Parathyroid adenoma (tissue), 2 donors: ENCODE measurements at regions not wholly inside any gene's neighbourhood (a gene's known extent, or its start where the extent isn't known, plus 50 kb on each side); places are given as distances from the start of the nearest gene placed in this dataset.

Experiments
- H2AFZ ChIP-seq: fragments of 300-600 bp; sonication (generic); one replicate; pipeline ENCODE4 v1.7.0; 2017; ENCODE audit warnings: antibody characterized with exemption, mild to moderate bottlenecking
- H3K27ac ChIP-seq: fragments of 300-600 bp; sonication (generic); one replicate; pipeline ENCODE4 v1.7.0; 2017
- H3K27me3 ChIP-seq: fragments of 300-600 bp; sonication (generic); one replicate; pipeline ENCODE4 v1.7.0; 2017; ENCODE audit warnings: low read length; ENCODE audit not compliant: control insufficient read depth, insufficient read depth
- H3K36me3 ChIP-seq: fragments of 300-600 bp; sonication (generic); one replicate; pipeline ENCODE4 v1.7.0; 2017; ENCODE audit warnings: low read length; ENCODE audit not compliant: control insufficient read depth, insufficient read depth
- H3K4me1 ChIP-seq: fragments of 300-600 bp; sonication (generic); one replicate; pipeline ENCODE4 v1.7.0; 2017; ENCODE audit warnings: control low read depth
- H3K4me2 ChIP-seq: fragments of 300-600 bp; sonication (generic); one replicate; pipeline ENCODE4 v1.7.0; 2017; ENCODE audit warnings: low read length
- H3K4me3 ChIP-seq: fragments of 300-600 bp; sonication (generic); one replicate; pipeline ENCODE4 v1.7.0; 2017; ENCODE audit warnings: low read depth, low read length
- H3K79me2 ChIP-seq: fragments of 300-600 bp; sonication (generic); one replicate; pipeline ENCODE4 v1.7.0; 2017; ENCODE audit warnings: control low read depth
- H3K9ac ChIP-seq: fragments of 300-600 bp; sonication (generic); one replicate; pipeline ENCODE4 v1.7.0; 2017; ENCODE audit warnings: mild to moderate bottlenecking
- H3K9me3 ChIP-seq: fragments of 300-600 bp; sonication (generic); one replicate; pipeline ENCODE4 v1.7.0; 2017; ENCODE audit warnings: low read length; ENCODE audit not compliant: control insufficient read depth
- TF ChIP-seq, protein P1 (sequence below): fragments of 300-600 bp; sonication (generic); IDR thresholded peaks from one replicate; pipeline ENCODE4 v1.7.0; 2017; ENCODE audit warnings: antibody characterized with exemption, mild to moderate bottlenecking
- donor health status: primary hyperparathyroidism.

GRCh38 chr3:101158374-101158773 lies 162.0 kb downstream of the IMPG2 start:
- no peak overlapping the region for H3K9ac ChIP-seq
- no peak overlapping the region for H2AFZ ChIP-seq
- H3K9me3 ChIP-seq = no peaks in the 10 kb centered on the region
- TF ChIP-seq, protein P1, sequence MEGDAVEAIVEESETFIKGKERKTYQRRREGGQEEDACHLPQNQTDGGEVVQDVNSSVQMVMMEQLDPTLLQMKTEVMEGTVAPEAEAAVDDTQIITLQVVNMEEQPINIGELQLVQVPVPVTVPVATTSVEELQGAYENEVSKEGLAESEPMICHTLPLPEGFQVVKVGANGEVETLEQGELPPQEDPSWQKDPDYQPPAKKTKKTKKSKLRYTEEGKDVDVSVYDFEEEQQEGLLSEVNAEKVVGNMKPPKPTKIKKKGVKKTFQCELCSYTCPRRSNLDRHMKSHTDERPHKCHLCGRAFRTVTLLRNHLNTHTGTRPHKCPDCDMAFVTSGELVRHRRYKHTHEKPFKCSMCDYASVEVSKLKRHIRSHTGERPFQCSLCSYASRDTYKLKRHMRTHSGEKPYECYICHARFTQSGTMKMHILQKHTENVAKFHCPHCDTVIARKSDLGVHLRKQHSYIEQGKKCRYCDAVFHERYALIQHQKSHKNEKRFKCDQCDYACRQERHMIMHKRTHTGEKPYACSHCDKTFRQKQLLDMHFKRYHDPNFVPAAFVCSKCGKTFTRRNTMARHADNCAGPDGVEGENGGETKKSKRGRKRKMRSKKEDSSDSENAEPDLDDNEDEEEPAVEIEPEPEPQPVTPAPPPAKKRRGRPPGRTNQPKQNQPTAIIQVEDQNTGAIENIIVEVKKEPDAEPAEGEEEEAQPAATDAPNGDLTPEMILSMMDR = no peak
- H3K36me3 ChIP-seq = no peaks in the 10 kb centered on the region
- H3K79me2 ChIP-seq = no peaks in the 10 kb centered on the region
- no peaks in the 10 kb centered on the region for H3K27me3 ChIP-seq
- H3K4me2 ChIP-seq = no peak overlapping the region
- H3K4me1 ChIP-seq = no peaks in the 10 kb centered on the region
- H3K27ac ChIP-seq = no peak overlapping the region
- no peak overlapping the region for H3K4me3 ChIP-seq

GRCh38 chr3:101156787-101157345 lies 163.5 kb downstream of the IMPG2 start:
- H3K79me2 ChIP-seq = no peaks in the 10 kb centered on the region
- no peak overlapping the region for H3K9ac ChIP-seq
- H3K4me3 ChIP-seq = no peak overlapping the region
- H3K27me3 ChIP-seq = no peaks in the 10 kb centered on the region
- no peak overlapping the region for H3K4me2 ChIP-seq
- H3K27ac ChIP-seq = no peak overlapping the region
- H2AFZ ChIP-seq = no peak overlapping the region
- no peaks in the 10 kb centered on the region for H3K9me3 ChIP-seq
- no peaks in the 10 kb centered on the region for H3K36me3 ChIP-seq
- H3K4me1 ChIP-seq = no peaks in the 10 kb centered on the region
- TF ChIP-seq, protein P1 = no peak

DNA sequence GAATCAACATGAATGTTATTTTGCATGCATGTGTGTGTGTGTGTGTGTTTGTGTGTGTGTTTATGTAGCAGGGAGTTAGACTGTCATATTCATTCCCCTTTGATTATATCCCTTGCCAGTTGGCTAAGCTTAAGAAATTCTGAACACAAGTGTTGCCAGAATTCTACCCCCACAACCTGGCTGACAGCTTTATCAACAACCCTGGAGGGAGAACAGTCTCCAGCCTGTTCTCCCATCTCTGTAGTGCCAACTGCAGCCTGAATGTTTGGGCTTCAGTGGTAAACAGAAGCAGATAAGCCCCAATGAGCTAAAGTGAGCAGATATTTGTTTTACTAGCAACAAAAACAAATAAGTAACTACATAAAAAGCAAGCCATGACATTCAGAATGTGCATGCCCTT lies 162.6 kb upstream of the ABI3BP start:
- Histone ChIP-seq H3K9ac (no peak overlapping the region), H3K4me3 (no peak overlapping the region), H3K4me2 (no peak overlapping the region), H3K9me3 (no peaks in the 10 kb centered on the region), H3K27me3 (no peaks in the 10 kb centered on the region), H3K27ac (no peak overlapping the region), H2AFZ (no peak overlapping the region), H3K36me3 (no peaks in the 10 kb centered on the region), H3K4me1 (no peaks in the 10 kb centered on the region), H3K79me2 (no peaks in the 10 kb centered on the region)
- TF ChIP-seq, protein P1 = no peak

- H3K79me2 ChIP-seq = no peaks in the 10 kb centered on the region
- TF ChIP-seq, protein P1 = no peak
- H3K4me3 ChIP-seq = no peak overlapping the region
- H3K27me3 ChIP-seq = no peaks in the 10 kb centered on the region
- no peaks in the 10 kb centered on the region for H3K9me3 ChIP-seq
- H3K9ac ChIP-seq = no peak overlapping the region
- no peaks in the 10 kb centered on the region for H3K4me1 ChIP-seq
- no peaks in the 10 kb centered on the region for H3K36me3 ChIP-seq
- H3K27ac ChIP-seq = no peak overlapping the region
- H2AFZ ChIP-seq = no peak overlapping the region
- no peak overlapping the region for H3K4me2 ChIP-seq
Observed at GRCh38 chr3:101154401-101154800, 161.2 kb upstream of the ABI3BP start.

GRCh38 chr3:101151286-101151913 lies 158.2 kb upstream of the ABI3BP start:
- TF ChIP-seq, protein P1 = no peak
- H3K9ac ChIP-seq = no peak overlapping the region

More at GRCh38 chr3:101151286-101151913, 158.2 kb upstream of the ABI3BP start:
- no peaks in the 10 kb centered on the region for H3K9me3 ChIP-seq
- no peaks in the 10 kb centered on the region for H3K4me1 ChIP-seq
- no peaks in the 10 kb centered on the region for H3K36me3 ChIP-seq
- no peaks in the 10 kb centered on the region for H3K27me3 ChIP-seq
- H2AFZ ChIP-seq = no peak overlapping the region
- no peak overlapping the region for H3K27ac ChIP-seq
- no peak overlapping the region for H3K4me3 ChIP-seq
- H3K79me2 ChIP-seq = no peaks in the 10 kb centered on the region
- no peak overlapping the region for H3K4me2 ChIP-seq
